GM21737 (cell line): ENCODE measurements at regions not wholly inside any gene's neighbourhood (a gene's known extent, or its start where the extent isn't known, plus 50 kb on each side); places are given as distances from the start of the nearest gene placed in this dataset.

Source experiments
- ATAC-seq: cut with Tn5 transposase; IDR thresholded peaks from one replicate; pipeline ENCODE4 v1.9.1; 2021; ENCODE audit warnings: mild to moderate bottlenecking, moderate library complexity; ENCODE audit not compliant: unreplicated experiment

DNA sequence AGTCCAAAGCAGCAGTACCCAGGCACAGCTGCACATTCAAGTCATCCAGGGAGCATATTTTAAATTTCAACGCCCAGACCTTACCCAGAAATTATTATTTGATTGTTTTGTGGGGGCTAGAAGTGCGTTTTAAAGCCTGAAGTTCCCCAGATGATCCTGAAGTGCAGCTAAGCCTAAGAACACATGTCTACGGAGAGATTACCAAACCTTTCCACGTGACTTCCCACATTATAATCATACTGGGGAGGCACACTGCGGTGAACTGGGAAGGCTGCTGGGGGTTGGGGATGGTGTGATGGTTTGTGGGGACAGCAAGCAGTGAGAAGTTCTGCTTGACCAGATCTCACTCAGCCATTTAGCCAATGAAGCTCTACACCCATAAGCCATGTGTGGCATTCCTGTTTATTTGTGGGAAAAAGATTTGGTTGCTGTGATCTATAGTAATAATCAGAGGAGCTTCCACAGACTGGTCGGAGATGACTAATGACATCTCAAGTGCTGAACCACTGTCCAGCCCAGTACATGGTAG, 93.4 kb upstream of the CDH6 start:
- ATAC-seq = no peak

DNA sequence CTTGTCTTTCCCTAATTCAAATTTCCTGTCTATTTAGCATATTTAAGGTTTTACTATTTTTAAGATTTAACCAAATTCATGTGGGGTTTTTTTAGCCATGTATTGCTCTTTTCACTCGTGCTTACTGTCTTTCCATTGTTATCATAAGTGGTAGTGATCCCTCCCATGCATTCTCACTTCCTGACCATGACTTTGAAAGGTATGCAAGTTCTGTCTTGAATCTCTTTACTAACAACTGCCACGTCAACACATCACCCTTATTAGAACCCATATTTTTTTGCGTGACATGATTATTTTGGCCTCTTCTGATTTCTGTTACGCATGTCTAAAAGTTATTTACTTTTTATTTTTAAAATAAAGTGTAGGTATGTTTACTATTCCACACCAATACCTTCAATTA, 94.7 kb upstream of the CDH6 start:
- no peak for ATAC-seq

DNA sequence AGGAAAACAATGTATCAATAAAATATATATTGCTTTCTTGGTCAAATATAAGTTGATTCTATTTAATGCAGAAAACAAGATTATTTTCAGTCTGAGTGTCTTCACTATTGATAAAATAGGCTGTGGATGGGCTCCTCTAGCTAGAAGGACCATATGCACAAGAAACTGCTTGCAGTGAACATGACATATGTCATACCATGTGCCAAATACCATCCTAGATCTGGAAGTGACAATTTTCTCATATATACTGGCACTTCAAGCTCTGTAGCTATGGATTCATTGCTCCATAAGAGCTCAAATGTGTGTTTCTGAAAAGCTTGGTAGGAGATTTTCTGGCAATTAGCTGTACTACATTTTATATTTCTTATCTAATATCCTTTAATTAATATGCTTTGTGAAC, 95.6 kb upstream of the CDH6 start:
- no peak for ATAC-seq

DNA sequence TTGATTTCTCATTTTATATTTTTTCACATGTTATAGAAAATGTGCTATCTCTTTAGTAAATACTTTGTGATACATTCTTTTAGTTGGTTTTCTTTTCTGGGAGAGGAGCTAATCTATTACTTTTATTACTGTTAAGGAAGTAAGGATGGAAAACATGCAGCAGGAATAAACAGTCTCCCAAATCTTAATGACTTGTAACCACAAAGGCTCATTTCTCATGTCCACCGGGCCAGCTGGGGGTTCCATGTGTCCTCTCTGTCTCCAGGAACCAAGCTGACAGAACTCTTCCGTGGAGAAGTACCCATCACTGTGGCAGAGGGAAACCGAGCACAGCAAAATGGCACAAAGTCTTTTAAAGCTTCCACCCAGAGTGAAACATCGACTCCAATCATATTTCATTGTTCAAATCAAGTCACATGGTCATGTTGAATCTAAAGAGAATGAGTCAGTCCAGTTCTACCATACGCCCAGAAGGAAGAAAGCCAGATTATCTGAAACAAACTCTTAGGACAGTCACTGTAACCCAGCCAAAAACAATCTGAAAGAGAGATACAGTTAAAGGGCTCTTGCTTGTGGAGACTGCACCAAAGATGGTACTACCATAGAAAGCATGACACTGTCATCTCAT, 97.1 kb upstream of the CDH6 start:
- no peak for ATAC-seq

DNA sequence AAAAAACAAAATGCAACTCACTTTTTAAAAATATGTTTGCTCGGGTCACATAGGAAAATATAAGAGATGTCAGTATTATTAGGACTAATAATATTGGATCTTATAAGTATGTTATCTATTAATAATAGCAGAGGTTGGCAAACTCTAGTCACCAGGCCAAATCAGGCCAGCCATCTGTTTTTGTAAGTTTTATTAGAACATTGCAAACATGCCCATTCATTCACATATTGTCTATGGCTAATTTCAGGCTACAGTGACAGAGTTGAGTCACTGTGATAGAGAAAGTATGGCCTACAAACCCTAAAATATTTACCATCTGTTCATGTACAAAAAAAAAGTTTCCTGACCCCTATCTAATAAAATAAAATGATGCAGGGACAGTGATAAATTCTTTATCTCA, 97.7 kb upstream of the CDH6 start:
- no peak for ATAC-seq

DNA sequence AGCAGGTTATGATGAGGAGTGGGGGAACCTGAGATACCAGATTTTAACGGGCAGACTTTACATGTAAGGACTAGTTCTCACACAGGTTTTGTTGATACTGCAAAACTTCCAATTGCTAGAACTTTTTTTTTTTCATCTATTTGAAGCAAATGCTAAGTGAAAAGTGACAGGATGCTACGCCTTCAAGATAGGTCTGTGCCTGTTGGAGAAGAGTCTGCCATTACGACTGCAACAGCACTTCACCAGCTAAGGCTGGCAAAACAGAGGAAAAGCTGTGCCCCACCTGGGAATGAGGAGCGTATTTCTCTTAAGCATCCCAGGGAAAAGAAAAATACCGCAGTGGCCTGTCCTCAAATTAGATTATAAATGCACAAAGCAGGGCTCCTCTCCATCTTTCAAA, 102.0 kb upstream of the CDH6 start:
- no peak for ATAC-seq

DNA sequence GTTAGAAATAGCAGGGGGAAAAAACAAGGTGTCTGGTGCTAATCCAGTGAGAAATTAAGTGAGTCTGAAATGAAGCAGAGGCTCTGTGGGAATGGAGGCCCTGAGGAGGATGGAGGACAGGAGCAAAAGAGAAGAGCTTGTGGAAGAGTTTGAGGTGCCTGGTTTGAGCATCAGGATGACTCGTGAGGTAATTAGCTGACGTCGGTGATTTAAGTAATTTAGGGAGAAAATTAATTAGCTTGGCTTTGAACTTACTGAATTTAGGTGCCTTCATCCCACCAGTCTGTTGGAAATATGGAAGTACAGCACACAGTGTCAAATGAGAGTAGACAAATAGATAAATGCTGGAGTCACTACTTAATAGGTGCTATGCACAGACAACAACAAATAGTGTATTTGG, 103.0 kb upstream of the CDH6 start:
- ATAC-seq = no peak

DNA sequence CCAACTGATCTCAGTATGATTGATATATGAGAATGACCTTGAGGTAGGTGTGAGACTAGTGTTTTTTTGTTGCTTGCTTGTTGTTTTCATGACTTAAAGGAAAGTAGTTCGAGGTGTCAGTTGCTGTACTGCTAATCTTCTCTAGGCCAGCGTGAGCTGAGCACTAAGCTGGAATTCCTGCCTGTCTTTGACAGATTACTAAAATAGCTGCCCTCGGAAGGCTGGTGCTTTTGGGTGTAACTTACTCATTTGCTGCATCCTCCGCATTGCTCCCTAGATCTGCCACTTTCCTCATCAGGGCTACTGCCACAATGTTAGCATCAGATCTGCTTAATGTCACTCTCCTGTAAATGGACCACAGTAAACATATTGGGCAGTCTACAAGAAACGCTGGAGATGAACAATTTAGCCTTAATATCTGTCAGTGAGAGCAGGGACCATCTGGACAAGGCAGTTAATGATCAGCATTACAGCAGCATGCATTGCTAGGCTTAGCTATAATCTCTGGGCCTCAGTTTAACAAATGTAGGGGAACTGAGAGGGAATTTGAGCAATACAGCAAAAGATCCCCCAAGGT, 106.6 kb upstream of the CDH6 start:
- ATAC-seq = no peak

DNA sequence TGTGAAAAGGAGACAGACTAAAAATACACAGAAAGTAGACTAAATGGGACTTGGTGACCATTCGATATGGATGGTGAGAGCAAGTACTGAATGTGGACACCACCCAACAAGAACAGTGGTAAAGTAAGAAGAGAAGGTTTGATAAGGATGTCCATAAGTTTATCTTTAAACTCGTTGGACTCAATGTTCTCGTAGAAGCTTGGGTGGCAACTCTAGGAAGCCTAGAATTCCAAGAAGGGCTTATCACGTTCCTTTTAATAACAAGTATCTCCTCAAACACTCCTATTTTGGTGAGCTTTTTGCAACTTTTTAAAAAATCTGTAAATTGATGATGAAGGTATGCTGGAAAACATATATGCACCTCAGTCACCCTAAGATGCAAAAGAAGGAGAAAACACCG, 108.6 kb upstream of the CDH6 start:
- no peak for ATAC-seq

DNA sequence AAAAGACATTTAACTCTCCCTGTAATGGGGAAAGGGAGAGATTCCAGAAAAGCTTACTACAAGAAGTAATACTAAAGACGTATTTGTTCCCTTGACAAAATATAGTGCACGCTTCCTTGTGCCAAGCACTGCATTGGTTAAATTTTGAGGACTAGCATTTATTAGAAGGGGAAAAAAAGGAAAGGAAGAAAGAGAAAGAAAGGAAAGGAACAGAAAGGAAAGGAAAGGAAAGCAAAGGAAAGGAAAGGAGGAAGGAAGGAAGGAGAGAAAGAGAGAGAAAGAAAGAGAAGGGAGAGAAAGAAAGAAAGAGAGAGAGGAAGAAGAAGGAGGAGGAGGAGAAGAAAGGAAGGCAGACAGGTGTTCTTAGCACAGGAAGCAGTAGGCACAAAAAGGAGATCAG, 110.1 kb upstream of the CDH6 start:
- ATAC-seq = no peak

DNA sequence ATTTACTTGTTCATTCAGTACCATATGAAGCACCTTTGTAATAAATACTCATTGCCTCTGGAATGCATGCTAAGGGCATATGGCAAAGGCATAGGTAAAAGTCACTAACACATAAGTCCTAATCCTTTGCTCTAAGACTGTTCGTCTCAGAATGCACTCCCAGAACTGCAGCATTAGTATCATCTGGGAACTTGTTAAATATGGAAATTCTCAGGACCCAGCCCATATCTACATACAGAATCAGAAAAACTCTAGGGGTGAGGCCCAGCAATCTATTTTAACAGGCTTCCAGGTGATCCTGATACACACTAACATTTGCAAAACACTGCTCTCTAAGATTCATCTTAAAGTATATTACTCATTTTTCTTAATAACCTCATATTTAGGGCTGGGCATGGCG, 113.8 kb upstream of the CDH6 start:
- no peak for ATAC-seq

DNA sequence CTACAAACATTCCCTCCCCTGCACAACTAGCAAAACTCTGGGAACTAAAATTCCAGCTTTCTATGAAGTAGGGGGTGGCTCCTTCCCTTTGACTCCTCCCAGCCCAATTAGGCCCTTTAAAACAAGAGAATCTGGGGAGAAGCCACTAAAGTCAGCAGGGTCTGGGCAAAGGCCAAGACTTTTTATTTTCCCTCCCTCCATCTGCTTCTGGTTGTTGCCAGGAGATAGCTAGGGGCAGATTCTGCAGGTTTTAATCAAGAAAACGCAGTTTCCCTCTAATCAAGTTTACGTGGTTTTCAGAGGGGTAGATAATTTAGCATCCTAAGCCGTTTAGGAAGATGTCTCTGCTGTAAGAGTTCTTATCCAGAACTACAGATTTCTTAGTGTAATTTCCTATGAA, 114.5 kb upstream of the CDH6 start:
- no peak for ATAC-seq

DNA sequence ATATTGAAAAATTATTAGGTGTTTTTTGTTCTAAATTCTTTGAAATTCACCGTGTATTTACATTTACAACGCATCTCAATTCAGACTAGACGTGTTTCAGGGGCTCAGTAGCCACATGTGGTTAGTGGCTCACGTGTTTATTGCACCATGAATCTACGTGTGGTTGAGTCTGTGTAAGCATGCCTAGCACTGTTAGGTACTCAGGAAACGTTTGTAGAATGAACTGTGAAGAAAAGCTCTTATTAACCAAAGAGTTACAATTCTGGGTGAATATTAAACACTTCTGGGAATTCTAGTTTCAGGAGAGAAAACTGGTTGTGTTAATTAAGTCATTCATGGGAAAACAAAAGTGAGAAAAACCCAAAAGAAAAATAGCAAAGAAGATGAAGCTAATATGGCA, 117.5 kb upstream of the CDH6 start:
- no peak for ATAC-seq

DNA sequence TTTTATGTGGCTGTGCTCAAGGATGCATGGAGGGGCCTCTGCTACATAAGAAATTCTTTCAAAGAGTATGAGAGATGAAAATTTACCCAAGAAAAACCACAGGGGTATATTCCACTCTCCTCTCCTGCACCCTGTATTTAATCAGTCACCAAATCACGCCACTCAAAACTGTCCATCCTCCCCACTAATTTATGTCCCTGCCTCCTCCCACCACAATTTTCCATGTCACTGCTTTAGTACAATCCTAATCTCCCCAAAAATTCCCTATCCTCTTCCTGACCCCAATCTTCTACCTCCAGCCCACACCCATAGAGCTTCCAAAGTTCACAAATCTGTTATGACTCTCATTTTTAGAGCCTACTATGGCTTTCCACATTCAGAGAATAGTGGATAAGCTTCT, 125.2 kb upstream of the CDH6 start:
- no peak for ATAC-seq

DNA sequence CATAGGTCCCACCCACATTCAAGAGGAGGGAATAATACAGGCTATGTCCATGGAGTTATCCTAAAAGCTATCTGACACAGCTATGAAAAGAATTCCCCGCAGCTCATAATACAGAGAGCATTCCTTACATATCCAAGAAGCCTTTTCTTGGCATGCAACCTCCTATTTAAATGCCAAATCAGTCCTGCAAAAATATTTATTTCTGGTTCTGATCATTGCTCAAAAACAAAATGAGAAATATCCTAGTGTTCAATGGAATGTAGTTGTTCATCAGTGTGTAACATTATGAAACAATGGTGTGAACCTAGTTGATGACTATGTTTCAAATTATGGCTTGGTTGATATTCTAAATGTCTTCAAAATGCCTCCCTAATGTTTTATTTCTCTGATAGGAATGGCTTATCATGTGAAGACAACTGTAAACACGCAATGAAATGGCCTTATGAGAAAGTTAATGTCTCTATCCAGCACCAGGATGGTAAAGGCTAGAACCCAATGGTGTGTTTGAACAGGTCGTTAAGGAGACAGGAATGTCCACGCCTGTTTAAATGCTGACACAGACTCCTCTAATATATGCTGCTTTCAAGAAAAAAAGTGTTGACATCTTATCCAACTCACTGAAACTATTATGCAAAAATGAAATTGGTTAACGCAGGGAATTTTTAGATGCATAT, 126.7 kb upstream of the CDH6 start:
- ATAC-seq = no peak

DNA sequence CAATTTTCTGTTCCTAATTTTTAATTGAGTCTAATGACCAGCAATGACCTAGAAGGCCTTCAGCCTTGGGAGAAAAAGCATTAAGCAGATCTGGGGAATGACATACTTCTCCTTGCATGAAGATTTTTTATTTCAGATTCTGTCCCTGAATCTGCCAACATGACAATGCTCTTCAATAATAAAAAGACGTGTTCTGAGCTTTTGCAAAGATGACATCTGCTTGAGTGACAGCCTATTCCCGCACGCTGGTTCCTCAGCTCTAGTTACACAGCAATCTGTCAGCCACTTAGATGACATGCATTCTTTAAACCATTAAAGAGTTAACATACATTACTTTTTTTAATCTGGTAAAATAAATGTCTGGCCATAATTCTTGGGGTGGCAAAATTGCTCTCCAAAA, 129.3 kb upstream of the CDH6 start:
- ATAC-seq = no peak

DNA sequence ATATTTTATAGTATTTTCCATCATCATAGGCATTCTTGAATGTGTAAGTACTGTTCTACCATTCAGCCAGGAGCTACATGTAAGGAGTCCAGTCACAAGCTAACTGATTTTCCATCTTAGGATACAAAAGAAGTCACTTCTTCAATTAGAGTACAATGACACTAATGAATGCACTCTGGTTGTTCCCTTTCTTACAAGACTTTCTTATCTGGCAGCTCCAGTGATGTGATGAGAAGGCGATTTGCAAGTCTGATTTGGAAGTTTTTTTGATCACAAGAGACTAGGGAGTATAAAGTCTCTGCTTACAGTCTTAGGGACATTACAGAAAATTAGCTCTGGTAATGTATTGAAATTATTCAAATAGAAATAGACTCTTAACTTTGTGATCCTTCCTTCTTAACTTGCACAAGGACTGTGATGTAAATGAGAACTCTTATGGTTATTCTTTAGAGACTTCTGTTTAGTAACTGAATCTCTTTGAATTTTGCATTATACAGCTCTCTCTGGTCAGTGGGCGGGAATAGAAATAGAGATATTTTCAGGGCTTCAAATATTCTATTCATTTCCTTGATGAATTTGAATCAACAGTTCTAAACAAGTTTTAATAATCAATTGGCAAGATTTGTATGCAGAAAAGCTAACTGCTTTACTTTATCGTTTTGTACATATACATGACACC, 130.4 kb upstream of the CDH6 start:
- no peak for ATAC-seq

DNA sequence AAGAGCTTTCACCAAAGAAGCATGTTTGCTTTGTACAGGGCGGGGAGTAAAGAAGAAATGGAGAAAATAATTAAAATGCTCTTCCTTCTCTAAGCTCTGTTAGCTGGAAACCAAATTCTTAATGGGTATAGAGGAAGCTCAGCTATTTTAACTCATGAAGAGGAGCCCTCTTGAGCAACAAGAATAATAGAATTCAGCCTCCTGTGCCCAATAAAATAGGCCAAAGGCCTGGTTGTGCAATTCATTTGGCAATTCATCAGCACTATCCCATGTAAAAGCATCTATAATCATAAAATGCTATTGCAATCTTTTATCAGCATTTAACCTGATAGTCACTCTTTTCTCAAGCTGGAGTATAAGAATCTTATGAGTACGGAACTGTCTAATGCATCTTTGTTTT, 133.6 kb upstream of the CDH6 start:
- no peak for ATAC-seq

DNA sequence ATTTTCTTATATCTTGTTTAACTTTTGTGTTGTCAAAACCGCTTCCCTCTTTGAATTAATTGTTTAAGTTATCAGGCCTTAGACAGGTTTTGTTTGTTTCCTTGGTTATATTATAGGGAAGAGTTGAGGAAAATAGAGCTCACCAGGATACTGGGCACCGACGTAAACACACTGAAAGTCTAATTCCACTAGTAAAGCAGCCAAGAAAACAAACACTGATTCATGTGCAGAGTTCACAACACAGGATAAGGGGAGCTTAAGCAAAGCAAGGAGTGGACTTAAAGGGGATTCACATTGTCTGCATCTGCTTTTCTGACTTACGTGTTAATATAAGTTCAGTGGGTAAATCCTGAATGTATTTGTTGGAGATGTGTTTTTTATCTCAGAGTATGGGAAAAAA, 139.0 kb upstream of the CDH6 start:
- no peak for ATAC-seq

DNA sequence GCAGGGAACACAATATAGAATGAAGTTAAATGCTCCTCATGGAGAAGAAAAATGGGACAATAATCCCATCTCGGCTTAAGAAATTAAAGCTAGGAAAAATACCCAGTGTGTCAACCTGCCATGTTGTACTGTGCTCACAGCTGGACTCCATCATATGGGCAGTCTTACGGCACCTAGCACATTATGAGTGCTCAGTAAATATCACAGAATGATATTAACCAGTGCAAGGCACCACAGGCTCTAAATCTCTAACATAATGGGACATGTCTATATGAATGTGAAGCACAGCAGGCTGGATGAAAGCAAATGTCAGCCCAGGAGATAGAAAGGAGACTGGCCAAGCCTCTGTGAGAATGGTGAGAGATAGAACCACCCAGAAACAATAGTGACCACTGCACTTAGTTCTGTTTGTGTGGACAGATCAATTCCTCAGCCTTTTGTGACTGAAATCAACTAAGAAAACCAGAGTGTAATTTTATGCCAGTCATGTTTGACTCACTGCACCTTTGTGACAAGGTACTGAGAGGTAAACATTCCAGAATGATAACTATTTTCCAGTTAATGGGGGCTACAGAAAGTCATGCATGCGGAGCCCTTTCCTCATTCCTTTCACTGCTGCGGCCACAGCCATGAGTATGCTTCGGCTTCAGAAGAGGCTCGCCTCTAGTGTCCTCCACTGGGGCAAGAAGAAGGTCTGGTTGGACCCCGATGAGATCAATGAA, 140.4 kb upstream of the CDH6 start:
- no peak for ATAC-seq

DNA sequence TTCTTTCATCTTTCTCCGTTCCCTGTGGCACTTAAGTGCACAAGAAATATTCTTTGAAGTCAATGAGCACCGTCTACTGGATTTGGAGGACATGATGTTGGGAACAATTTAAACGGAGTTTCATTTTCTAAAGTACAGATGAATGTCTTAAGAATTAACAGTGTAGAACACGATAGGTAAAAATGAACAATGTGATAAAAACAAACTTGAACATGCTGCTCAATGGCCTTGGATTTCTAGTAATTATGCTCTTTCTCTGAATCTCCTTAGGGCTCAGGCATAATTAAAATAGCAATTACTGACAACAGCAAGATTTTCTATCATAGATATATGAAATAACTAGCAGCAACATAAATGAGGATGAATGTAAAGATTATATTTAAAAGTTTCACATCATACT, 142.2 kb upstream of the CDH6 start:
- no peak for ATAC-seq
